ENCODE measurements at regions not wholly inside any gene's neighbourhood (a gene's known extent, or its start where the extent isn't known, plus 50 kb on each side); places are given as distances from the start of the nearest gene placed in this dataset.

DNA sequence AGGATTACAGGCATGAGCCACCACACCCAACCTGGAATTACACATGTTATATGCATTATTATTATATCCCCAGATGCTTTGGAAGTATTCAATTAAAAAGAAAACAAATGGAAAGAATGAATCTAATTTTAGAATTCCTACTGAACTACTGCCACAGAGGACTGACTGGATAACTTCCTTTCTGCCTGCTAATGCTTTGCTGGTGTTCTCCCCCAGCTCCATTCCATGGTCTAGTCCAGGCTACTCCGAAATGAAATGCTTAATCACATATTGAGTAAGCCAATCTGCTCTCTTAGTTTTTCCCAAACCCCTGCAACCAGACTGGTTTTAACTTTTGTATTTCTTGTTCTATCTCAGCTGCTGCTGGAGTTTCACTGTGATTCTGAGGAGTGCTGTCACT lies 519.1 kb downstream of the SOX11 start:
- TF ChIP-seq, protein P1, sequence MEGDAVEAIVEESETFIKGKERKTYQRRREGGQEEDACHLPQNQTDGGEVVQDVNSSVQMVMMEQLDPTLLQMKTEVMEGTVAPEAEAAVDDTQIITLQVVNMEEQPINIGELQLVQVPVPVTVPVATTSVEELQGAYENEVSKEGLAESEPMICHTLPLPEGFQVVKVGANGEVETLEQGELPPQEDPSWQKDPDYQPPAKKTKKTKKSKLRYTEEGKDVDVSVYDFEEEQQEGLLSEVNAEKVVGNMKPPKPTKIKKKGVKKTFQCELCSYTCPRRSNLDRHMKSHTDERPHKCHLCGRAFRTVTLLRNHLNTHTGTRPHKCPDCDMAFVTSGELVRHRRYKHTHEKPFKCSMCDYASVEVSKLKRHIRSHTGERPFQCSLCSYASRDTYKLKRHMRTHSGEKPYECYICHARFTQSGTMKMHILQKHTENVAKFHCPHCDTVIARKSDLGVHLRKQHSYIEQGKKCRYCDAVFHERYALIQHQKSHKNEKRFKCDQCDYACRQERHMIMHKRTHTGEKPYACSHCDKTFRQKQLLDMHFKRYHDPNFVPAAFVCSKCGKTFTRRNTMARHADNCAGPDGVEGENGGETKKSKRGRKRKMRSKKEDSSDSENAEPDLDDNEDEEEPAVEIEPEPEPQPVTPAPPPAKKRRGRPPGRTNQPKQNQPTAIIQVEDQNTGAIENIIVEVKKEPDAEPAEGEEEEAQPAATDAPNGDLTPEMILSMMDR (IDR thresholded peaks at IDR 0.05; ENCODE audit: low read depth, low read length), result no peak
- no peak for TF ChIP-seq MYC (IDR thresholded peaks at IDR 0.05; ENCODE audit: low read depth, low read length)
